ENCODE measurements at regions not wholly inside any gene's neighbourhood (a gene's known extent, or its start where the extent isn't known, plus 50 kb on each side); places are given as distances from the start of the nearest gene placed in this dataset.
"Not testable (repeated sequence)": the region's sequence is repeated elsewhere in the genome, so short reads cannot be mapped to it uniquely, and the experiment has no call there.

DNA sequence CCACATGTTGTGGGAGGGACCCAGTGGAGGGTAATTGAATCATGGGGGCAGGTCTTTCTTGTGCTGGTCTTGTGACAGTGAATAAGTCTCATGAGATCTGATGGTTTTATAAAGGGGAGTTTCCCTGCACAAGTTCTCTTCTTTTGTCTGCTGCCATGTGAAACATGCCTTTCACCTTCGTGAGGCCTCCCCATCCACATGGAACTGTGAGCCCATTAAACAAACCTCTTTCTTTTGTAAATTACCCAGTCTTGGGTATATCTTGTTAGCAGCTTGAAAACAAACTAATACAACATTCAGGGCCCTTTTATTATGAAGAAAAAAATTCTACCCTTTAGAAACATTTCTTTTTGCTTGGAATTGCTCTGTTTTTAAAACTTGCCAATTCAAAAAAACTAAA, 285.4 kb downstream of the GJA1 start:
- TF ChIP-seq, protein P1, sequence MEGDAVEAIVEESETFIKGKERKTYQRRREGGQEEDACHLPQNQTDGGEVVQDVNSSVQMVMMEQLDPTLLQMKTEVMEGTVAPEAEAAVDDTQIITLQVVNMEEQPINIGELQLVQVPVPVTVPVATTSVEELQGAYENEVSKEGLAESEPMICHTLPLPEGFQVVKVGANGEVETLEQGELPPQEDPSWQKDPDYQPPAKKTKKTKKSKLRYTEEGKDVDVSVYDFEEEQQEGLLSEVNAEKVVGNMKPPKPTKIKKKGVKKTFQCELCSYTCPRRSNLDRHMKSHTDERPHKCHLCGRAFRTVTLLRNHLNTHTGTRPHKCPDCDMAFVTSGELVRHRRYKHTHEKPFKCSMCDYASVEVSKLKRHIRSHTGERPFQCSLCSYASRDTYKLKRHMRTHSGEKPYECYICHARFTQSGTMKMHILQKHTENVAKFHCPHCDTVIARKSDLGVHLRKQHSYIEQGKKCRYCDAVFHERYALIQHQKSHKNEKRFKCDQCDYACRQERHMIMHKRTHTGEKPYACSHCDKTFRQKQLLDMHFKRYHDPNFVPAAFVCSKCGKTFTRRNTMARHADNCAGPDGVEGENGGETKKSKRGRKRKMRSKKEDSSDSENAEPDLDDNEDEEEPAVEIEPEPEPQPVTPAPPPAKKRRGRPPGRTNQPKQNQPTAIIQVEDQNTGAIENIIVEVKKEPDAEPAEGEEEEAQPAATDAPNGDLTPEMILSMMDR (IDR thresholded peaks at IDR 0.05), result not testable (repeated sequence)
- TF ChIP-seq SMC3 (IDR thresholded peaks at IDR 0.05); REST (IDR thresholded peaks at IDR 0.05); POLR2A (IDR thresholded peaks at IDR 0.05; ENCODE audit: low read length); PHF8 (IDR thresholded peaks at IDR 0.05; ENCODE audit: borderline replicate concordance, low read depth); EP300 (IDR thresholded peaks at IDR 0.05); TP53 (CRISPR knock-in tag; IDR thresholded peaks at IDR 0.05); POLR2AphosphoS2 (conservative IDR thresholded peaks at IDR 0.05; ENCODE audit: low read length); ZFP36 (IDR thresholded peaks at IDR 0.05; ENCODE audit: borderline replicate concordance, partially characterized antibody): not testable (repeated sequence)
- TF ChIP-seq, protein P2, sequence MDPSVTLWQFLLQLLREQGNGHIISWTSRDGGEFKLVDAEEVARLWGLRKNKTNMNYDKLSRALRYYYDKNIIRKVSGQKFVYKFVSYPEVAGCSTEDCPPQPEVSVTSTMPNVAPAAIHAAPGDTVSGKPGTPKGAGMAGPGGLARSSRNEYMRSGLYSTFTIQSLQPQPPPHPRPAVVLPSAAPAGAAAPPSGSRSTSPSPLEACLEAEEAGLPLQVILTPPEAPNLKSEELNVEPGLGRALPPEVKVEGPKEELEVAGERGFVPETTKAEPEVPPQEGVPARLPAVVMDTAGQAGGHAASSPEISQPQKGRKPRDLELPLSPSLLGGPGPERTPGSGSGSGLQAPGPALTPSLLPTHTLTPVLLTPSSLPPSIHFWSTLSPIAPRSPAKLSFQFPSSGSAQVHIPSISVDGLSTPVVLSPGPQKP (IDR thresholded peaks at IDR 0.05; ENCODE audit: low read depth, low read length), result not testable (repeated sequence)
- TF ChIP-seq, protein P3, sequence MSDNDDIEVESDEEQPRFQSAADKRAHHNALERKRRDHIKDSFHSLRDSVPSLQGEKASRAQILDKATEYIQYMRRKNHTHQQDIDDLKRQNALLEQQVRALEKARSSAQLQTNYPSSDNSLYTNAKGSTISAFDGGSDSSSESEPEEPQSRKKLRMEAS (IDR thresholded peaks at IDR 0.05), result not testable (repeated sequence)
- TF ChIP-seq, protein P4, sequence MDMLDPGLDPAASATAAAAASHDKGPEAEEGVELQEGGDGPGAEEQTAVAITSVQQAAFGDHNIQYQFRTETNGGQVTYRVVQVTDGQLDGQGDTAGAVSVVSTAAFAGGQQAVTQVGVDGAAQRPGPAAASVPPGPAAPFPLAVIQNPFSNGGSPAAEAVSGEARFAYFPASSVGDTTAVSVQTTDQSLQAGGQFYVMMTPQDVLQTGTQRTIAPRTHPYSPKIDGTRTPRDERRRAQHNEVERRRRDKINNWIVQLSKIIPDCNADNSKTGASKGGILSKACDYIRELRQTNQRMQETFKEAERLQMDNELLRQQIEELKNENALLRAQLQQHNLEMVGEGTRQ (IDR thresholded peaks at IDR 0.05), result not testable (repeated sequence)

All from A549 (cell line).